ENCODE measurements at regions not wholly inside any gene's neighbourhood (a gene's known extent, or its start where the extent isn't known, plus 50 kb on each side); places are given as distances from the start of the nearest gene placed in this dataset.

- no peak for TF ChIP-seq ZNF19 (tag by site-specific recombination; IDR thresholded peaks at IDR 0.05; ENCODE audit: low read depth)
- TF ChIP-seq ELK4 (IDR thresholded peaks at IDR 0.05; ENCODE audit: borderline replicate concordance, low read depth, low read length), result no peak
- TF ChIP-seq ZNF555 (tag by site-specific recombination; conservative IDR thresholded peaks at IDR 0.05), result no peak
- TF ChIP-seq ZNF488 (tag by site-specific recombination; IDR thresholded peaks at IDR 0.05), result no peak
- TF ChIP-seq KLF16 (tag by site-specific recombination; IDR thresholded peaks at IDR 0.05), result no peak
- no peak for TF ChIP-seq CTCF (tag by site-specific recombination; IDR thresholded peaks at IDR 0.05)
- TF ChIP-seq ZNF274 (IDR thresholded peaks at IDR 0.05; ENCODE audit: low read length), result no peak
- TF ChIP-seq ZNF274 (tag by site-specific recombination; IDR thresholded peaks at IDR 0.05; ENCODE audit: borderline replicate concordance), result no peak
- TF ChIP-seq ZNF280D (tag by site-specific recombination; IDR thresholded peaks at IDR 0.05), result no peak
- no peak for TF ChIP-seq ZNF830 (tag by site-specific recombination; IDR thresholded peaks at IDR 0.05; ENCODE audit: low read depth)
- no peak for TF ChIP-seq ZNF214 (tag by site-specific recombination; IDR thresholded peaks at IDR 0.05; ENCODE audit: borderline replicate concordance)
- no peak for TF ChIP-seq PRDM6 (tag by site-specific recombination; IDR thresholded peaks at IDR 0.05)
- TF ChIP-seq TRIM28 (IDR thresholded peaks at IDR 0.05; ENCODE audit: borderline replicate concordance, low read length), result no peak
- TF ChIP-seq ZNF18 (tag by site-specific recombination; IDR thresholded peaks at IDR 0.05), result no peak
- TF ChIP-seq ZNF623 (tag by site-specific recombination; IDR thresholded peaks at IDR 0.05), result no peak
Observed at GRCh38 chr1:184218458-184219075, 167.0 kb downstream of the TSEN15 start.
